ENCODE measurements at regions not wholly inside any gene's neighbourhood (a gene's known extent, or its start where the extent isn't known, plus 50 kb on each side); places are given as distances from the start of the nearest gene placed in this dataset.

GRCh38 chr6:4371207-4371921 lies 236.0 kb upstream of the ECI2 start:
- Histone ChIP-seq H3K4me3 (ENCODE audit: low read depth in 1 of 2, low read length in 1 of 2) (no peak overlapping the region), H3K27ac (no peak overlapping the region), H3K36me3 (no peaks in the 10 kb centered on the region), H3K9me3 (no peaks in the 10 kb centered on the region), H3K27me3 (no peaks in the 10 kb centered on the region), H3K4me1 (ENCODE audit: control insufficient read depth in 1 of 2, insufficient read depth in 1 of 2, low read depth in 1 of 2, low read length in 1 of 2) (no peaks in the 10 kb centered on the region)
- no peak for TF ChIP-seq CTCF (IDR thresholded peaks at IDR 0.05)

- H3K27ac ChIP-seq = no peak overlapping the region
- no peaks in the 10 kb centered on the region for H3K9me3 ChIP-seq
- H3K4me1 ChIP-seq (ENCODE audit: control insufficient read depth in 1 of 2, insufficient read depth in 1 of 2, low read depth in 1 of 2, low read length in 1 of 2) = no peaks in the 10 kb centered on the region
- H3K36me3 ChIP-seq = no peaks in the 10 kb centered on the region
- H3K27me3 ChIP-seq = no peaks in the 10 kb centered on the region
- H3K4me3 ChIP-seq (ENCODE audit: low read depth in 1 of 2, low read length in 1 of 2) = no peak overlapping the region
- TF ChIP-seq CTCF (IDR thresholded peaks at IDR 0.05) = no peak
Observed at GRCh38 chr6:4370066-4370465, 234.7 kb upstream of the ECI2 start.

- H3K4me1 ChIP-seq (ENCODE audit: control insufficient read depth in 1 of 2, insufficient read depth in 1 of 2, low read depth in 1 of 2, low read length in 1 of 2) = no peaks in the 10 kb centered on the region
- no peaks in the 10 kb centered on the region for H3K27me3 ChIP-seq
- H3K27ac ChIP-seq = no peak overlapping the region
- H3K9me3 ChIP-seq = no peaks in the 10 kb centered on the region
- H3K36me3 ChIP-seq = no peaks in the 10 kb centered on the region
- TF ChIP-seq CTCF (IDR thresholded peaks at IDR 0.05) = no peak
- no peak overlapping the region for H3K4me3 ChIP-seq (ENCODE audit: low read depth in 1 of 2, low read length in 1 of 2)
Observed at GRCh38 chr6:4369616-4370015, 234.2 kb upstream of the ECI2 start.

- no peaks in the 10 kb centered on the region for H3K27me3 ChIP-seq
Observed at GRCh38 chr6:4368649-4369048, 233.3 kb upstream of the ECI2 start.

GRCh38 chr6:4367643-4368042 lies 232.3 kb upstream of the ECI2 start:
- no peaks in the 10 kb centered on the region for H3K27me3 ChIP-seq
- TF ChIP-seq CTCF (IDR thresholded peaks at IDR 0.05) = no peak
- no peaks in the 10 kb centered on the region for H3K9me3 ChIP-seq
- H3K4me1 ChIP-seq (ENCODE audit: control insufficient read depth in 1 of 2, insufficient read depth in 1 of 2, low read depth in 1 of 2, low read length in 1 of 2) = peaks cover 0 to 17% of the 10 kb centered on the region in 2 experiments
- no peak overlapping the region for H3K4me3 ChIP-seq (ENCODE audit: low read depth in 1 of 2, low read length in 1 of 2)
- no peak overlapping the region for H3K27ac ChIP-seq
- no peaks in the 10 kb centered on the region for H3K36me3 ChIP-seq

More at GRCh38 chr6:4368649-4369048, 233.3 kb upstream of the ECI2 start:
- TF ChIP-seq CTCF (IDR thresholded peaks at IDR 0.05) = no peak
- no peak overlapping the region for H3K4me3 ChIP-seq (ENCODE audit: low read depth in 1 of 2, low read length in 1 of 2)
- H3K36me3 ChIP-seq = no peaks in the 10 kb centered on the region
- H3K9me3 ChIP-seq = no peaks in the 10 kb centered on the region
- no peak overlapping the region for H3K27ac ChIP-seq
- peaks cover 0 to 6% of the 10 kb centered on the region in 2 experiments for H3K4me1 ChIP-seq (ENCODE audit: control insufficient read depth in 1 of 2, insufficient read depth in 1 of 2, low read depth in 1 of 2, low read length in 1 of 2)
